ENCODE measurements at regions not wholly inside any gene's neighbourhood (a gene's known extent, or its start where the extent isn't known, plus 50 kb on each side); places are given as distances from the start of the nearest gene placed in this dataset.

DNA sequence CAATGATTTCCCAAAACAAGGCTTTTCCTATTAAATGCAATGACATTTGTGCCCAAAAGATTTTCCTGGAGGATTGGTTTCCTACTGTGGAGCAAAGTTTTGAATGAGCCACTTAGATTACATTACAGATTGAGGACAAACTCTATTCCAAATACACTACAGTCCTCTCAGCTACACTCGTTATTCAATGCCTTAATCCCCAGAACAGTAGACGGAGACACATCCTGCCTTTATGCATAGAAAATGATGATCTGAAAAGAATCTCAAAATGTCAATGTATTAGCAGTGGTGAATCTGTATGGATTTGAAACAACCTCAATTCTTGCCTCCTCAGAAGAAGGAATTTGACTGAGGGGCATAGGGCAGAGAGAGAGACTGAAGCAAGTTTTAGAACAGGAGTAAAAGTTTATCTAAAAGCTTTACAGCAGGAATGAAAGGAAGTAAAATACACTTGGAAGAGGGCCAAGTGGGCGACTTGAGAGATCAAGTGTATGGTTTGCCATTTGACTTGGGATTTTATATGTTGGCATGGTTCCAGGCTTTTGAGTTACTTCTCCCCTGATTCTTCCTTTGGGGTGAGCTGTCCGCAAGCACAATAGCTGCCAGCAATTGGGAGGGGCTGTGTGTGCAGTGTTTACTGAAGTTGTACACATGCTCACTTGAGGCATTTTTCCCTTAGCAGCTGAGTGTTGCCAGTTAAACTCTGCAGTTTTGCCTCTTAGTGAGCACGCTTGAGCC, 891.9 kb upstream of the MBL2 start:
- TF ChIP-seq POLR2AphosphoS5 (IDR thresholded peaks at IDR 0.05; ENCODE audit: borderline replicate concordance, low read depth, low read length) (no peak), EZH2 (IDR thresholded peaks at IDR 0.05) (no peak), FOXP2 (optimal IDR thresholded peaks at IDR 0.05; ENCODE audit: control extremely low read depth, extremely low read length, insufficient read depth) (no peak)

All from SK-N-MC (cell line).